SK-N-MC (cell line): ENCODE measurements at regions not wholly inside any gene's neighbourhood (a gene's known extent, or its start where the extent isn't known, plus 50 kb on each side); places are given as distances from the start of the nearest gene placed in this dataset.

Experiments
- FOXP2 ChIP-seq: optimal IDR thresholded peaks from 2 replicates; pipeline ENCODE3; 2011; ENCODE audit warnings: mild to moderate bottlenecking, moderate library complexity; ENCODE audit not compliant: insufficient read depth; ENCODE audit errors: extremely low read length, control extremely low read depth
- POLR2AphosphoS5 ChIP-seq: IDR thresholded peaks from 2 replicates; pipeline ENCODE4 v1.6.1; 2012; ENCODE audit warnings: mild to moderate bottlenecking, low read depth, low read length, borderline replicate concordance

- no peak for TF ChIP-seq FOXP2
- no peak for TF ChIP-seq POLR2AphosphoS5
Measured at GRCh38 chr3:127366383-127366782, 78.5 kb upstream of the PRR20G start.
